ENCODE measurements at regions not wholly inside any gene's neighbourhood (a gene's known extent, or its start where the extent isn't known, plus 50 kb on each side); places are given as distances from the start of the nearest gene placed in this dataset.

- no peak for FAIRE-seq
- intact Hi-C loops (cut with DNase I): no loop called here
- Histone ChIP-seq H3K9me3 (no peaks in the 10 kb centered on the region), H3K27ac (no peak overlapping the region), H3K27me3 (peaks cover 0 to 18% (median 0%) of the 10 kb centered on the region in 4 donors), H3K4me3 (no peak overlapping the region), H3K4me1 (no peaks in the 10 kb centered on the region), H3K36me3 (no peaks in the 10 kb centered on the region)
- no peak for TF ChIP-seq CTCF (IDR thresholded peaks at IDR 0.05)
- no peak for ATAC-seq
- 70 to 86% methylated on average over 2 of the region's 2 CpGs for WGBS, 2 donors
- no peak for DNase-seq
Observed at GRCh38 chr10:8296734-8297101, 242.2 kb downstream of the GATA3 start.

- Histone ChIP-seq H3K9me3 (no peaks in the 10 kb centered on the region), H3K4me3 (no peak overlapping the region), H3K27me3 (peaks cover 0 to 20% (median 0%) of the 10 kb centered on the region in 4 donors), H3K4me1 (no peaks in the 10 kb centered on the region), H3K36me3 (no peaks in the 10 kb centered on the region), H3K27ac (no peak overlapping the region)
- ATAC-seq (no peak), DNase-seq (no peak), FAIRE-seq (no peak)
- no peak for TF ChIP-seq CTCF (IDR thresholded peaks at IDR 0.05)
- 63 to 64% methylated on average over 2 of the region's 2 CpGs for WGBS, 2 donors
- intact Hi-C loops (cut with DNase I): no loop called here
Observed at GRCh38 chr10:8297107-8297506, 242.6 kb downstream of the GATA3 start.

GRCh38 chr10:8297959-8298358 lies 243.5 kb downstream of the GATA3 start:
- Histone ChIP-seq H3K27ac (no peak overlapping the region), H3K9me3 (no peaks in the 10 kb centered on the region), H3K4me1 (no peaks in the 10 kb centered on the region), H3K4me3 (no peak overlapping the region), H3K27me3 (peaks cover 0 to 20% (median 0%) of the 10 kb centered on the region in 4 donors), H3K36me3 (no peaks in the 10 kb centered on the region)
- WGBS, 2 donors: 54 to 58% methylated on average over 1 of the region's 1 CpG
- ATAC-seq (no peak), DNase-seq (no peak), FAIRE-seq (no peak)
- intact Hi-C loops (cut with DNase I): no loop called here
- TF ChIP-seq CTCF (IDR thresholded peaks at IDR 0.05): no peak

- ATAC-seq (no peak), DNase-seq (no peak)
- intact Hi-C loops (cut with DNase I): no loop called here
Observed at GRCh38 chr10:8298896-8299570, 244.5 kb downstream of the GATA3 start.

More at GRCh38 chr10:8298896-8299570, 244.5 kb downstream of the GATA3 start:
- Histone ChIP-seq H3K4me1 (no peaks in the 10 kb centered on the region), H3K9me3 (no peaks in the 10 kb centered on the region), H3K27ac (no peak overlapping the region), H3K4me3 (no peak overlapping the region), H3K27me3 (peaks cover 0 to 20% (median 0%) of the 10 kb centered on the region in 4 donors), H3K36me3 (no peaks in the 10 kb centered on the region)
- no peak for FAIRE-seq
- 24 to 26% methylated on average over 16 of the region's 16 CpGs for WGBS, 2 donors
- no peak for TF ChIP-seq CTCF (IDR thresholded peaks at IDR 0.05)
